ENCODE measurements at regions not wholly inside any gene's neighbourhood (a gene's known extent, or its start where the extent isn't known, plus 50 kb on each side); places are given as distances from the start of the nearest gene placed in this dataset.

GRCh38 chr13:57491318-57491717, 140.2 kb upstream of the PCDH17 start:
- BruUV-seq (replicated peaks) = no TSS peak
- Mint-ChIP-seq H3K4me1 (ENCODE audit: insufficient read depth, unreplicated experiment) (no peaks in the 10 kb centered on the region), H3K27me3 (ENCODE audit: insufficient read depth, unreplicated experiment) (no peaks in the 10 kb centered on the region), H3K27ac (ENCODE audit: low read depth, unreplicated experiment) (no peak overlapping the region), H3K9me3 (ENCODE audit: unreplicated experiment) (no peaks in the 10 kb centered on the region), H3K4me3 (ENCODE audit: unreplicated experiment) (no peak overlapping the region), H3K36me3 (ENCODE audit: insufficient read depth, unreplicated experiment) (no peaks in the 10 kb centered on the region)
- no peak for TF ChIP-seq CTCF (IDR thresholded peaks at IDR 0.05; ENCODE audit: unreplicated experiment)
- POLR2A ChIA-PET = no interaction called here
- CTCF ChIA-PET = no interaction called here
- intact Hi-C loops (cut with micrococcal nuclease) = no loop called here
- DNase-seq (ENCODE audit: unreplicated experiment) = no peak

GRCh38 chr13:57507752-57508463, 123.6 kb upstream of the PCDH17 start:
- no peaks in the 10 kb centered on the region for H3K27me3 Mint-ChIP-seq (ENCODE audit: insufficient read depth, unreplicated experiment)
- DNase-seq (ENCODE audit: unreplicated experiment) = no peak
- TF ChIP-seq CTCF (IDR thresholded peaks at IDR 0.05; ENCODE audit: unreplicated experiment) = no peak
- H3K4me1 Mint-ChIP-seq (ENCODE audit: insufficient read depth, unreplicated experiment) = no peaks in the 10 kb centered on the region
- intact Hi-C loops (cut with micrococcal nuclease) = no loop called here
- H3K36me3 Mint-ChIP-seq (ENCODE audit: insufficient read depth, unreplicated experiment) = no peaks in the 10 kb centered on the region
- no peak overlapping the region for H3K4me3 Mint-ChIP-seq (ENCODE audit: unreplicated experiment)
- BruUV-seq (replicated peaks) = no TSS peak
- no peak overlapping the region for H3K27ac Mint-ChIP-seq (ENCODE audit: low read depth, unreplicated experiment)
- H3K9me3 Mint-ChIP-seq (ENCODE audit: unreplicated experiment) = no peaks in the 10 kb centered on the region
- ChIA-PET CTCF (interaction anchor here (0.6 kb wide), 1 partner anchor 492 kb away, joined by 4 read pairs; no protein-coding TSS in a partner anchor), POLR2A (no interaction called here)

GRCh38 chr13:57511603-57512002, 119.9 kb upstream of the PCDH17 start:
- Mint-ChIP-seq H3K4me3 (ENCODE audit: unreplicated experiment) (no peak overlapping the region), H3K27ac (ENCODE audit: low read depth, unreplicated experiment) (no peak overlapping the region), H3K4me1 (ENCODE audit: insufficient read depth, unreplicated experiment) (no peaks in the 10 kb centered on the region), H3K27me3 (ENCODE audit: insufficient read depth, unreplicated experiment) (no peaks in the 10 kb centered on the region), H3K36me3 (ENCODE audit: insufficient read depth, unreplicated experiment) (no peaks in the 10 kb centered on the region), H3K9me3 (ENCODE audit: unreplicated experiment) (no peaks in the 10 kb centered on the region)
- CTCF ChIA-PET = no interaction called here
- DNase-seq (ENCODE audit: unreplicated experiment) = no peak
- POLR2A ChIA-PET = no interaction called here
- no TSS peak for BruUV-seq (replicated peaks)
- TF ChIP-seq CTCF (IDR thresholded peaks at IDR 0.05; ENCODE audit: unreplicated experiment) = no peak
- intact Hi-C loops (cut with micrococcal nuclease) = no loop called here

- intact Hi-C loops (cut with micrococcal nuclease) = no loop called here
- no peaks in the 10 kb centered on the region for H3K36me3 Mint-ChIP-seq (ENCODE audit: insufficient read depth, unreplicated experiment)
- H3K4me3 Mint-ChIP-seq (ENCODE audit: unreplicated experiment) = no peak overlapping the region
- no peaks in the 10 kb centered on the region for H3K27me3 Mint-ChIP-seq (ENCODE audit: insufficient read depth, unreplicated experiment)
- no TSS peak for BruUV-seq (replicated peaks)
- no peak for TF ChIP-seq CTCF (IDR thresholded peaks at IDR 0.05; ENCODE audit: unreplicated experiment)
- no peak for DNase-seq (ENCODE audit: unreplicated experiment)
- H3K27ac Mint-ChIP-seq (ENCODE audit: low read depth, unreplicated experiment) = no peak overlapping the region
- POLR2A ChIA-PET = interaction anchor here (0.5 kb wide), 1 partner anchor 1353 kb away, joined by 3 read pairs; no protein-coding TSS in a partner anchor
- CTCF ChIA-PET = no interaction called here
- no peaks in the 10 kb centered on the region for H3K4me1 Mint-ChIP-seq (ENCODE audit: insufficient read depth, unreplicated experiment)
- no peaks in the 10 kb centered on the region for H3K9me3 Mint-ChIP-seq (ENCODE audit: unreplicated experiment)
Observed at GRCh38 chr13:57527114-57527735, 104.3 kb upstream of the PCDH17 start.
